DMS53 (cell line): ENCODE measurements at regions not wholly inside any gene's neighbourhood (a gene's known extent, or its start where the extent isn't known, plus 50 kb on each side); places are given as distances from the start of the nearest gene placed in this dataset.

Experiments
- DNase-seq: peaks from one replicate; lab custom pipeline; 2025; lab: John Stamatoyannopoulos, UW

GRCh38 chr18:32621034-32621433, 150.4 kb upstream of the GAREM1 start:
- no peak for DNase-seq

GRCh38 chr18:32618546-32618945, 147.9 kb upstream of the GAREM1 start:
- no peak for DNase-seq

GRCh38 chr18:32613821-32614220, 143.1 kb upstream of the GAREM1 start:
- DNase-seq: no peak

GRCh38 chr18:32612651-32613050, 142.0 kb upstream of the GAREM1 start:
- DNase-seq: peak; percentile 91

GRCh38 chr18:32610176-32610575, 139.5 kb upstream of the GAREM1 start:
- no peak for DNase-seq

GRCh38 chr18:32607816-32608215, 137.1 kb upstream of the GAREM1 start:
- DNase-seq: no peak

GRCh38 chr18:32598144-32598543, 127.5 kb upstream of the GAREM1 start:
- no peak for DNase-seq

- DNase-seq: no peak
Observed at GRCh38 chr18:32596501-32596900, 125.8 kb upstream of the GAREM1 start.

- DNase-seq: no peak
Observed at GRCh38 chr18:32595832-32596231, 125.2 kb upstream of the GAREM1 start.

- DNase-seq: no peak
Observed at GRCh38 chr18:32588191-32588590, 117.5 kb upstream of the GAREM1 start.

- DNase-seq: no peak
Observed at GRCh38 chr18:32583431-32583830, 112.7 kb upstream of the GAREM1 start.

GRCh38 chr18:32582455-32582854, 111.8 kb upstream of the GAREM1 start:
- no peak for DNase-seq

GRCh38 chr18:32577561-32577960, 106.9 kb upstream of the GAREM1 start:
- DNase-seq: no peak

GRCh38 chr18:32576296-32576916, 105.7 kb upstream of the GAREM1 start:
- no peak for DNase-seq

- no peak for DNase-seq
Observed at GRCh38 chr18:32566960-32567359, 96.3 kb upstream of the GAREM1 start.

- no peak for DNase-seq
Observed at GRCh38 chr18:32553640-32554365, 83.1 kb upstream of the GAREM1 start.

GRCh38 chr18:32553174-32553573, 82.5 kb upstream of the GAREM1 start:
- no peak for DNase-seq

GRCh38 chr18:32552421-32553030, 81.8 kb upstream of the GAREM1 start:
- peak; percentile 92 for DNase-seq

GRCh38 chr18:32550963-32551362, 80.3 kb upstream of the GAREM1 start:
- DNase-seq: peak; percentile 15

- DNase-seq: peak; percentile 90
Observed at GRCh38 chr18:32549248-32550110, 78.8 kb upstream of the GAREM1 start.

GRCh38 chr18:32548688-32549087, 78.0 kb upstream of the GAREM1 start:
- DNase-seq: peak; percentile 71

GRCh38 chr18:32545631-32546030, 74.9 kb upstream of the GAREM1 start:
- DNase-seq: no peak
